Vagina (tissue), 2 donors: ENCODE measurements at regions not wholly inside any gene's neighbourhood (a gene's known extent, or its start where the extent isn't known, plus 50 kb on each side); places are given as distances from the start of the nearest gene placed in this dataset.

Source experiments
- POLR2A ChIP-seq, 2 donors: fragments of 450-650 bp; IDR thresholded peaks; one replicate each; pipeline ENCODE4 v1.6.1; 2017; ENCODE audit warnings: antibody characterized with exemption in 2 of 2, mild to moderate bottlenecking in 2 of 2, moderate library complexity in 2 of 2
- POLR2AphosphoS5 ChIP-seq, 2 donors: sonication (generic); formaldehyde crosslinking; IDR thresholded peaks; one replicate each; pipeline ENCODE4 v1.9.0; 2017; ENCODE audit warnings: antibody characterized with exemption in 2 of 2, mild to moderate bottlenecking in 2 of 2, low read depth in 1 of 2; ENCODE audit not compliant: insufficient read depth in 1 of 2
- TF ChIP-seq, protein P1 (sequence below), 3 experiments: fragments of 450-650 bp in 2 of 3; fragments of 200-600 bp in 1 of 3; sonication (generic) in 1 of 3; IDR thresholded peaks; one replicate each; pipeline ENCODE4 v1.5.1; 2017 to 2019; ENCODE audit warnings: antibody characterized with exemption in 3 of 3, mild to moderate bottlenecking in 2 of 3, moderate library complexity in 2 of 3

- TF ChIP-seq, protein P1, sequence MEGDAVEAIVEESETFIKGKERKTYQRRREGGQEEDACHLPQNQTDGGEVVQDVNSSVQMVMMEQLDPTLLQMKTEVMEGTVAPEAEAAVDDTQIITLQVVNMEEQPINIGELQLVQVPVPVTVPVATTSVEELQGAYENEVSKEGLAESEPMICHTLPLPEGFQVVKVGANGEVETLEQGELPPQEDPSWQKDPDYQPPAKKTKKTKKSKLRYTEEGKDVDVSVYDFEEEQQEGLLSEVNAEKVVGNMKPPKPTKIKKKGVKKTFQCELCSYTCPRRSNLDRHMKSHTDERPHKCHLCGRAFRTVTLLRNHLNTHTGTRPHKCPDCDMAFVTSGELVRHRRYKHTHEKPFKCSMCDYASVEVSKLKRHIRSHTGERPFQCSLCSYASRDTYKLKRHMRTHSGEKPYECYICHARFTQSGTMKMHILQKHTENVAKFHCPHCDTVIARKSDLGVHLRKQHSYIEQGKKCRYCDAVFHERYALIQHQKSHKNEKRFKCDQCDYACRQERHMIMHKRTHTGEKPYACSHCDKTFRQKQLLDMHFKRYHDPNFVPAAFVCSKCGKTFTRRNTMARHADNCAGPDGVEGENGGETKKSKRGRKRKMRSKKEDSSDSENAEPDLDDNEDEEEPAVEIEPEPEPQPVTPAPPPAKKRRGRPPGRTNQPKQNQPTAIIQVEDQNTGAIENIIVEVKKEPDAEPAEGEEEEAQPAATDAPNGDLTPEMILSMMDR (IDR thresholded peaks at IDR 0.05), result no peak
- TF ChIP-seq POLR2A (IDR thresholded peaks at IDR 0.05), result no peak
- no peak for TF ChIP-seq POLR2AphosphoS5 (IDR thresholded peaks at IDR 0.05; ENCODE audit: insufficient read depth in 1 of 2, low read depth in 1 of 2)
These were observed 1167.6 kb downstream of the CDH12 start for GRCh38 chr5:21685522-21685921.
